ENCODE measurements at regions not wholly inside any gene's neighbourhood (a gene's known extent, or its start where the extent isn't known, plus 50 kb on each side); places are given as distances from the start of the nearest gene placed in this dataset.

DNA sequence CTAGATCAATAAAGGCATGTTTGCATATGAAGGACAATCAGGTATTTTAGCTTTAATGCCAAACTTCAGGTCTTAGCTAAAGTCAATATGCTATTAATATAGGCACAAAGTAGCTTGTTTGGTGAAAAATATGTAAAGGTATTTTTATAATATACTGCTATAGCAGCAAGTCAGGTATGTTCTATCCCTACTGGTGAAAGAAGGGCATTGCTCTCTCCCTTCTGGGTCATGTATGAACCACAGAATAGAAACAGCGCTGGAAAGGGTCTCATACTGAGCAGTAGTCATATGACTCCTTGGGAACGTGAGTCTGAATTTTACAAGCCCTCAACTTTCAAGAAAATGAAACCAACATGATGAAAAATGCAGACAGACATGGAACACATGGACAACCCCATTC, 314.6 kb downstream of the GRIN2B start:
- DNase-seq (ENCODE audit: low read depth, low spot score): no peak
- ChIA-PET POLR2A (no interaction called here), RAD21 (ENCODE audit: low non-redundant PET in 1 of 2, low total read pairs in 2 of 2, uncharacterized antibody in 2 of 2, unreplicated experiment in 2 of 2) (no interaction called here), CTCF (interaction anchor here (0.8 kb wide), 1 partner anchor 16 kb away, joined by 4 read pairs; no protein-coding TSS in a partner anchor)
- Histone ChIP-seq H3K4me2 (ENCODE audit: low read length) (no peak overlapping the region), H2AFZ (ENCODE audit: low read depth, low read length, poor library complexity, severe bottlenecking) (no peak overlapping the region), H3K36me3 (ENCODE audit: control insufficient read depth in 1 of 2, insufficient read depth in 2 of 2, low read length in 2 of 2) (no peaks in the 10 kb centered on the region), H3K4me1 (ENCODE audit: control insufficient read depth in 1 of 2, insufficient read depth in 2 of 2, low read length in 2 of 2) (no peaks in the 10 kb centered on the region), H3K9me3 (ENCODE audit: control insufficient read depth in 1 of 2, insufficient read depth in 1 of 2, low read depth in 1 of 2, low read length in 2 of 2) (no peaks in the 10 kb centered on the region), H3K27me3 (ENCODE audit: insufficient read depth, low read length) (no peaks in the 10 kb centered on the region), H3K9me2 (ENCODE audit: insufficient read depth) (no peaks in the 10 kb centered on the region), H3K27ac (ENCODE audit: low read depth, low read length) (no peak overlapping the region), H3K9ac (ENCODE audit: low read length) (no peak overlapping the region), H4K20me1 (ENCODE audit: insufficient read depth) (no peaks in the 10 kb centered on the region), H3K4me3 (replicated peaks in 1 of 2; ENCODE audit: low read depth in 1 of 2, low read length in 2 of 2) (no peak overlapping the region), H3K79me2 (ENCODE audit: insufficient read depth, low read length) (no peaks in the 10 kb centered on the region)
- no TSS peak for BruUV-seq (replicated peaks)
- intact Hi-C loops (cut with micrococcal nuclease): loop anchor here (10.0 kb wide), 1 partner anchor 302 kb away; no protein-coding TSS in a partner anchor
- ATAC-seq: peak; percentile 77
- no peak for TF ChIP-seq EZH2phosphoT487 (IDR thresholded peaks at IDR 0.05; ENCODE audit: borderline replicate concordance)
- TF ChIP-seq, protein P1, sequence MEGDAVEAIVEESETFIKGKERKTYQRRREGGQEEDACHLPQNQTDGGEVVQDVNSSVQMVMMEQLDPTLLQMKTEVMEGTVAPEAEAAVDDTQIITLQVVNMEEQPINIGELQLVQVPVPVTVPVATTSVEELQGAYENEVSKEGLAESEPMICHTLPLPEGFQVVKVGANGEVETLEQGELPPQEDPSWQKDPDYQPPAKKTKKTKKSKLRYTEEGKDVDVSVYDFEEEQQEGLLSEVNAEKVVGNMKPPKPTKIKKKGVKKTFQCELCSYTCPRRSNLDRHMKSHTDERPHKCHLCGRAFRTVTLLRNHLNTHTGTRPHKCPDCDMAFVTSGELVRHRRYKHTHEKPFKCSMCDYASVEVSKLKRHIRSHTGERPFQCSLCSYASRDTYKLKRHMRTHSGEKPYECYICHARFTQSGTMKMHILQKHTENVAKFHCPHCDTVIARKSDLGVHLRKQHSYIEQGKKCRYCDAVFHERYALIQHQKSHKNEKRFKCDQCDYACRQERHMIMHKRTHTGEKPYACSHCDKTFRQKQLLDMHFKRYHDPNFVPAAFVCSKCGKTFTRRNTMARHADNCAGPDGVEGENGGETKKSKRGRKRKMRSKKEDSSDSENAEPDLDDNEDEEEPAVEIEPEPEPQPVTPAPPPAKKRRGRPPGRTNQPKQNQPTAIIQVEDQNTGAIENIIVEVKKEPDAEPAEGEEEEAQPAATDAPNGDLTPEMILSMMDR (IDR thresholded peaks at IDR 0.05 in 2 of 3, conservative IDR thresholded peaks at IDR 0.05 in 1 of 3; ENCODE audit: borderline replicate concordance in 1 of 3, insufficient read depth in 1 of 3, low read depth in 2 of 3, low read length in 2 of 3): peak in 1 of 3 experiments; percentile 31; a peak in 1 of 6 replicates

DNA sequence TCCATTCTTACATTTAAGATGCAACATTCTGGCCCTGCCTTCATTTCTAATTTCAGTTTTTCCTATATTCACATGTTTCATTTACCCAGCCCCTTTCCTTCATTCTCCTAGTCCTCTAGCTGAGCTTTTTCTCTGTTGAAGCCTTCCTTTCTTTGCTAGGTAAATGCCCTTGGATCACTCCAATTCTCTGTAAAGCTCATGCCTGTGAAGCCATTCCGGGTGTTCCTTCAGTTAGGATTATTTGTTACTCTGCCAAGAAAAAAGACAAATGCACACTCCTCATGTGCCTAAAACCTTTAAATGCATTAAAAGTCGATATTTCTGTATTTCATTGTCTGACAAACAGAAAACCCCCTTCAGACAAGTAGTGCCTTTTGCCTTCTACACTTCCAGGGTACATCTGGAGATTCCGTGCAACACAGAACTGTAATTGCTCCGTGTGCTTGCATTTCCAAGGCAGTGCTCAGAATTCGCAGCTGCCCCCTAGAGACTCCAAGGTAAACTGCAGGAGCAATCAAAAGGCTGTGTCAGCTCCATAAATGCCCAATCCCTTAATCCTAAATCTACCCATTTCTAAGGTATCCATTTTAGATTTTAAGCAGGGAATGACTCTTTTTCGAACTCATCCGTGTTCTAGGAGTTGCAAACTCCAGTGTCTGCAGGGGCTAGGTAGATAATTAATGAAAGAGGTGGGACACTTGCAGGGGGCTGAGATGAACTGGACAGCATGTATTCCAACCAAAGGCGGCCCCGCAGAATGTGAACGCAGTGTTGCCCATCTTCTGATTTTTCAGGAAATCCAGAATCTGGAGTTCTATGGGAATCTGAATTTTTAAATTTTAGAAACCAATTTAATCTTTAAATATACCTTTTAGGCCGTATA, 320.2 kb downstream of the GRIN2B start:
- POLR2A ChIA-PET: no interaction called here
- CTCF ChIA-PET: interaction anchor here (0.6 to 1.8 kb wide), 10 partner anchors 12 to 506 kb away, joined by 3 to 11 read pairs (median 4); no protein-coding TSS in a partner anchor
- TF ChIP-seq ZFX (IDR thresholded peaks at IDR 0.05): no peak
- TF ChIP-seq ZNF274 (IDR thresholded peaks at IDR 0.05; ENCODE audit: low read depth, low read length): no peak
- no peak for TF ChIP-seq SP1 (IDR thresholded peaks at IDR 0.05; ENCODE audit: low read depth)
- TF ChIP-seq, protein P1 (IDR thresholded peaks at IDR 0.05 in 2 of 3, conservative IDR thresholded peaks at IDR 0.05 in 1 of 3; ENCODE audit: borderline replicate concordance in 1 of 3, insufficient read depth in 1 of 3, low read depth in 2 of 3, low read length in 2 of 3): peak; percentile 53 to 92 (median 84); a peak in 5 of 6 replicates
- TF ChIP-seq TCF7L2 (IDR thresholded peaks at IDR 0.05; ENCODE audit: borderline replicate concordance, extremely low read depth, insufficient read depth, insufficient read length): no peak
- no peak for TF ChIP-seq FOSL1 (IDR thresholded peaks at IDR 0.05; ENCODE audit: low read depth)
- no peak for TF ChIP-seq SIN3A (IDR thresholded peaks at IDR 0.05; ENCODE audit: low read depth)
- TF ChIP-seq, protein P2, sequence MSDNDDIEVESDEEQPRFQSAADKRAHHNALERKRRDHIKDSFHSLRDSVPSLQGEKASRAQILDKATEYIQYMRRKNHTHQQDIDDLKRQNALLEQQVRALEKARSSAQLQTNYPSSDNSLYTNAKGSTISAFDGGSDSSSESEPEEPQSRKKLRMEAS (IDR thresholded peaks at IDR 0.05): 0 out of 2 replicates have a peak, but pooled peaks have one; percentile 16
- TF ChIP-seq RAD21 (IDR thresholded peaks at IDR 0.05; ENCODE audit: low read depth): peak; percentile 78
- TF ChIP-seq POLR2AphosphoS5 (IDR thresholded peaks at IDR 0.05; ENCODE audit: low read depth, low read length): no peak
- TF ChIP-seq EZH2phosphoT487 (IDR thresholded peaks at IDR 0.05; ENCODE audit: borderline replicate concordance): no peak

More for the DNA sequence above, 320.2 kb downstream of the GRIN2B start:
- Histone ChIP-seq H3K4me2 (ENCODE audit: low read length) (peak overlapping the region; percentile 24; the same call in 1 of the 2 replicates), H3K27ac (ENCODE audit: low read depth, low read length) (no peak overlapping the region), H2AFZ (ENCODE audit: low read depth, low read length, poor library complexity, severe bottlenecking) (peak overlapping the region; percentile 59), H3K79me2 (ENCODE audit: insufficient read depth, low read length) (no peaks in the 10 kb centered on the region), H4K20me1 (ENCODE audit: insufficient read depth) (no peaks in the 10 kb centered on the region), H3K9me3 (ENCODE audit: control insufficient read depth in 1 of 2, insufficient read depth in 1 of 2, low read depth in 1 of 2, low read length in 2 of 2) (no peaks in the 10 kb centered on the region), H3K9ac (ENCODE audit: low read length) (no peak overlapping the region), H3K27me3 (ENCODE audit: insufficient read depth, low read length) (no peaks in the 10 kb centered on the region), H3K4me3 (replicated peaks in 1 of 2; ENCODE audit: low read depth in 1 of 2, low read length in 2 of 2) (no peak overlapping the region), H3K9me2 (ENCODE audit: insufficient read depth) (no peaks in the 10 kb centered on the region), H3K36me3 (ENCODE audit: control insufficient read depth in 1 of 2, insufficient read depth in 2 of 2, low read length in 2 of 2) (no peaks in the 10 kb centered on the region), H3K4me1 (ENCODE audit: control insufficient read depth in 1 of 2, insufficient read depth in 2 of 2, low read length in 2 of 2) (peaks cover 7 to 9% of the 10 kb centered on the region in 2 experiments; a peak in 3 of 4 replicates)
- intact Hi-C loops (cut with micrococcal nuclease): loop anchor here (1.0 to 10.0 kb wide), 2 partner anchors 296 to 383 kb away; no protein-coding TSS in a partner anchor
- no TSS peak for BruUV-seq (replicated peaks)
- ATAC-seq (peak; percentile 99), DNase-seq (ENCODE audit: low read depth, low spot score) (peak; percentile 47)
- RAD21 ChIA-PET (ENCODE audit: low non-redundant PET in 1 of 2, low total read pairs in 2 of 2, uncharacterized antibody in 2 of 2, unreplicated experiment in 2 of 2): interaction anchor here in 1 of 2 experiments (1.0 kb wide), 1 partner anchor 383 kb away, joined by 3 read pairs; no protein-coding TSS in a partner anchor

All from HCT116 (cell line).